Cardiac fibroblast (primary cell): ENCODE measurements at regions not wholly inside any gene's neighbourhood (a gene's known extent, or its start where the extent isn't known, plus 50 kb on each side); places are given as distances from the start of the nearest gene placed in this dataset.

Experiments used
- DNase-seq, 2 donors: peaks; one replicate each; pipeline versions ENCODE4 v3.0.0 to v3.0.0-alpha.2; 2010; ENCODE audit warnings: low read depth in 2 of 2
- H3K4me3 ChIP-seq, 2 donors: replicated peaks in 1 of 2; 1 replicate in 1 of 2; 2 replicates in 1 of 2; pipeline ENCODE4 v1.5.1; 2011; ENCODE audit warnings: low read depth in 2 of 2, low read length in 2 of 2, mild to moderate bottlenecking in 2 of 2, moderate library complexity in 1 of 2
- TF ChIP-seq, protein P1 (sequence below): IDR thresholded peaks from one replicate; pipeline ENCODE4 v1.5.1; 2011; ENCODE audit warnings: low read depth, mild to moderate bottlenecking, low read length, inconsistent platforms

- no peak for DNase-seq
- TF ChIP-seq, protein P1, sequence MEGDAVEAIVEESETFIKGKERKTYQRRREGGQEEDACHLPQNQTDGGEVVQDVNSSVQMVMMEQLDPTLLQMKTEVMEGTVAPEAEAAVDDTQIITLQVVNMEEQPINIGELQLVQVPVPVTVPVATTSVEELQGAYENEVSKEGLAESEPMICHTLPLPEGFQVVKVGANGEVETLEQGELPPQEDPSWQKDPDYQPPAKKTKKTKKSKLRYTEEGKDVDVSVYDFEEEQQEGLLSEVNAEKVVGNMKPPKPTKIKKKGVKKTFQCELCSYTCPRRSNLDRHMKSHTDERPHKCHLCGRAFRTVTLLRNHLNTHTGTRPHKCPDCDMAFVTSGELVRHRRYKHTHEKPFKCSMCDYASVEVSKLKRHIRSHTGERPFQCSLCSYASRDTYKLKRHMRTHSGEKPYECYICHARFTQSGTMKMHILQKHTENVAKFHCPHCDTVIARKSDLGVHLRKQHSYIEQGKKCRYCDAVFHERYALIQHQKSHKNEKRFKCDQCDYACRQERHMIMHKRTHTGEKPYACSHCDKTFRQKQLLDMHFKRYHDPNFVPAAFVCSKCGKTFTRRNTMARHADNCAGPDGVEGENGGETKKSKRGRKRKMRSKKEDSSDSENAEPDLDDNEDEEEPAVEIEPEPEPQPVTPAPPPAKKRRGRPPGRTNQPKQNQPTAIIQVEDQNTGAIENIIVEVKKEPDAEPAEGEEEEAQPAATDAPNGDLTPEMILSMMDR, result no peak
- H3K4me3 ChIP-seq, result no peak overlapping the region
Measured at GRCh38 chr2:196511258-196512168, 128.0 kb upstream of the CCDC150 start.

DNA sequence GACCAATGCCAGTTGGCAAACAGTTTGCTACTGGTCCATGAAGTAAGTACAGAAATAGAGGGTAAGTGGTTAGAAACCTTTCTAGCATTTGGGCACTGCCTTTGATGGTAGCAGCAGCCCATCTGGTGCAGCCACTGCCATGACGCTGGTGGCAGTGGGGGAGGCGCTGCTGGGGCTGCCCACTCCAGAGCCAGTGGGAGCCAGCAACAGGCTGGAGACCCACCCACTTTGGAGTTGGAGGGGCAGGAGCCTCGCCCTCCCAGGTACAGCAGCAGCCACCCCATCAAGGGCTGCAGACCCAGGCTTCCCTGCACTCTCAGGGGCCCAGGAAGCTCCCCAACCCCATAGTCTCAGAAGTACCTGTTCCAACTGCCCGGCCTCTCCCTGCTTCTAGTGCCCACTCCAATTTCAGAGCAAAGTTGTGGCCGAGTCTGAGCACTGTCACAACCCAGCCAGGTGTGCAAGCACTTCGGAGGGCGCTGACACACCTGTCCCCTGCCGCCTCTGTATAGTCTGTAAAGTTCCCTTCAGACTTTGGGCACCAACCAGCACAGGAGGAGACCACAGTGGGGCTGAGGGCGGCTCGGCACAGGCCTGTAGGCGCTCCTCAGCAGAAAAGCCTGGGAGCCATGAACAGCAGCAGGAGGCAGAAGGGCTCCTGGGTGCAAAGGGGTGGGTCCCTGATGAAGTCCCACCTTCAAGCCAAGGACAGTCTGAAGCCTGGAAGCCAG lies 125.6 kb upstream of the CCDC150 start:
- H3K4me3 ChIP-seq, result no peak overlapping the region
- TF ChIP-seq, protein P1, result no peak
- no peak for DNase-seq

DNA sequence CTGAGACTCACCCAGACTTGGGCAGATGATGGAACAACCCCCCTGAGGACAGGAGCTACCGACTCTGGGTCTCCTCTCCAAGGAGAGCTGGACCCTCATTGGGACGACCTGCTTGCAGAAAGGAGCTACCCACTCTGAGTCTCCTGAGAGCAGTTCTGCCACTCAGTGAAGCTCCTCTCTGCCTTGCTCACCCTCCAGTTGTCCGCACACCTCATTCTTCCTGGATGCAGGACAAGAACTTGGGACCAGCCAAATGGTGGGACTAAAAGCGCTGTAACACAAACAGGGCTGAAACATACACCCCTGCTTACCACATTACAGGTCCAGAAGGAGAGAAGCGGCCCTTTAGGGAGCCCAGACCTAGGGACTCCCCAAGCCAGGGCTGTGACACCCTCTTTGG lies 124.9 kb upstream of the CCDC150 start:
- H3K4me3 ChIP-seq, result no peak overlapping the region
- TF ChIP-seq, protein P1, result no peak
- DNase-seq, result no peak

- TF ChIP-seq, protein P1, result no peak
- H3K4me3 ChIP-seq, result no peak overlapping the region
- DNase-seq, result no peak
Measured at GRCh38 chr2:196515051-196515450, 124.5 kb upstream of the CCDC150 start.

GRCh38 chr2:196515608-196516007 lies 123.9 kb upstream of the CCDC150 start:
- TF ChIP-seq, protein P1, result no peak
- no peak for DNase-seq
- H3K4me3 ChIP-seq, result no peak overlapping the region

GRCh38 chr2:196516564-196516963 lies 123.0 kb upstream of the CCDC150 start:
- H3K4me3 ChIP-seq, result no peak overlapping the region
- TF ChIP-seq, protein P1, result no peak
- DNase-seq, result peak; percentile 6 to 18
